IPS-18a (cell line): ENCODE measurements at regions not wholly inside any gene's neighbourhood (a gene's known extent, or its start where the extent isn't known, plus 50 kb on each side); places are given as distances from the start of the nearest gene placed in this dataset.

Experiments used
- H3K27ac ChIP-seq: one replicate; pipeline ENCODE4 v1.5.1; 2013; ENCODE audit warnings: low read length
- H3K27me3 ChIP-seq: one replicate; pipeline ENCODE4 v1.6.1; 2013; ENCODE audit warnings: mild to moderate bottlenecking, low read length; ENCODE audit not compliant: control insufficient read depth, insufficient read depth
- H3K36me3 ChIP-seq: one replicate; pipeline ENCODE4 v1.6.1; 2013; ENCODE audit warnings: low read depth, low read length; ENCODE audit not compliant: control insufficient read depth
- H3K4me1 ChIP-seq: one replicate; pipeline ENCODE4 v1.6.1; 2013; ENCODE audit warnings: low read depth, low read length; ENCODE audit not compliant: control insufficient read depth
- H3K4me3 ChIP-seq: one replicate; pipeline ENCODE4 v1.5.1; 2013; ENCODE audit warnings: low read length
- H3K9ac ChIP-seq: one replicate; pipeline ENCODE4 v1.6.1; 2013; ENCODE audit warnings: mild to moderate bottlenecking, low read length, moderate library complexity
- H3K9me3 ChIP-seq: one replicate; pipeline ENCODE4 v1.6.1; 2013; ENCODE audit warnings: low read depth, low read length; ENCODE audit not compliant: control insufficient read depth

GRCh38 chr3:27628026-27628750 is 93.9 kb downstream of the EOMES start:
- Histone ChIP-seq H3K36me3 (no peaks in the 10 kb centered on the region), H3K9ac (no peak overlapping the region), H3K4me1 (no peaks in the 10 kb centered on the region), H3K27me3 (no peaks in the 10 kb centered on the region), H3K9me3 (no peaks in the 10 kb centered on the region), H3K4me3 (no peak overlapping the region), H3K27ac (no peak overlapping the region)

- Histone ChIP-seq H3K9ac (no peak overlapping the region), H3K27me3 (no peaks in the 10 kb centered on the region), H3K4me1 (no peaks in the 10 kb centered on the region), H3K36me3 (no peaks in the 10 kb centered on the region), H3K9me3 (no peaks in the 10 kb centered on the region), H3K4me3 (no peak overlapping the region), H3K27ac (no peak overlapping the region)
Observed at GRCh38 chr3:27626596-27627118, 95.5 kb downstream of the EOMES start.

DNA sequence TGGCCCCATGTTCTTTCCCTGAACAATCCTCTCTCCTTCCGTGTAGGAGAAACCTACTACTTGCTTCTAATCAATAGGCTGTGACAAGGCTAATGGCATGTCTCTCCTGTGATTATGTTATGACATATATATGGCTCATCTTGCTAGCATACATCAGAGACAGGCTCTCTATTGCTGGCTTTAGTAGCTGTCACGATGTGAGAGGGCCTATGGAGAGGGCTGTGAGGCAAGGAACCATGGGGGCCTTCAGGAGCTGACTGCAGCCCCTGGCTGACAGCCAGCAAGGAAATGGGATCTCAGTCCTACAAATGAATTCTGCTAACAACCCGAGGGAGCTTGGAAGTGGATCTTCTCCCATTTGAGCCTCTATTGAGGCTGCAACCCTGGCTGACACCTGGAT is 96.3 kb downstream of the EOMES start:
- Histone ChIP-seq H3K4me3 (no peak overlapping the region), H3K9ac (no peak overlapping the region), H3K36me3 (no peaks in the 10 kb centered on the region), H3K27ac (no peak overlapping the region), H3K4me1 (no peaks in the 10 kb centered on the region), H3K9me3 (no peaks in the 10 kb centered on the region), H3K27me3 (no peaks in the 10 kb centered on the region)

- Histone ChIP-seq H3K27ac (no peak overlapping the region), H3K9me3 (no peaks in the 10 kb centered on the region), H3K36me3 (no peaks in the 10 kb centered on the region), H3K27me3 (no peaks in the 10 kb centered on the region), H3K9ac (no peak overlapping the region), H3K4me3 (no peak overlapping the region), H3K4me1 (no peaks in the 10 kb centered on the region)
Observed at GRCh38 chr3:27623085-27623753, 98.9 kb downstream of the EOMES start.

DNA sequence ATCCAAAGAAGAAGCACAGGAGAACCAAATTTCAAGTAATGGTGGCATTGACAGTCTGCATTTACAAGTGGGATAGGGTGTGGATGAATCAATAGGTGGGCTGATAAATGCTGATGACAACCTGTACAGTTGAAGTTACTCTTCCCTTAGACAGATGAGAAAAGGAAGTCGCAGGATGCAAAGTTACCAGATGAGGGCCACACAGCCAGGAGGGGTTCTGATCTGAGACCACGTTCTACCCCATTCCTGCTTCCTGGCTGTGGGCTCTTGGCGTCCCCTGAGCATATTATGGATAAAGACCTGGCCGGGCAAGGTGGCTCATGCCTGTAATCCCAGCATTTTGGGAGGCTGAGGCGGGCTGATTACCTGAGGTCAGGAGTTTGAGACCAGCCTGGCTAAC is 104.6 kb downstream of the EOMES start:
- H3K36me3 ChIP-seq: no peaks in the 10 kb centered on the region
- H3K9ac ChIP-seq: no peak overlapping the region
- H3K4me1 ChIP-seq: no peaks in the 10 kb centered on the region
- no peak overlapping the region for H3K27ac ChIP-seq
- no peak overlapping the region for H3K4me3 ChIP-seq
- no peaks in the 10 kb centered on the region for H3K27me3 ChIP-seq
- H3K9me3 ChIP-seq: peaks cover 15% of the 10 kb centered on the region

DNA sequence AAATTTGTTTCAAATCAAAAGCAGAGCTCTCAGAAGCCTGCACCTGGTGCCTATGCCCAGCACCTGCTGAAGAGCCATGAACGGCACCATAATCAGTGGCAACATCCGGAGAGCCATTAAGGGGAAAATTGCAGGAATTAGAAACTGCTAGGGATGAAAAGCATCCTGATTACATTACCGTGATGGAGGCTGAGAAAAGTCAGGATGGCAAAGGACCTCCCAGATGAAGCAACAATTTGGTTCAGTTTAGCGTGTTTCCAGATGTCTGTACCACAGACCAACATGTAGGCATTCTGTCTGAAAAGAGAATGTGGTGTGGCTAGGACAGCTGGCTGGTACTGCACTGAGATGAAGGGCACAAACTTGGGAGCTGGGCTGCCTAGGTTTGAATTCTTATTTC is 106.1 kb downstream of the EOMES start:
- H3K9ac ChIP-seq: no peak overlapping the region
- H3K27ac ChIP-seq: no peak overlapping the region
- H3K4me3 ChIP-seq: no peak overlapping the region
- no peaks in the 10 kb centered on the region for H3K4me1 ChIP-seq
- no peaks in the 10 kb centered on the region for H3K27me3 ChIP-seq
- H3K36me3 ChIP-seq: no peaks in the 10 kb centered on the region
- peaks cover 15% of the 10 kb centered on the region for H3K9me3 ChIP-seq

DNA sequence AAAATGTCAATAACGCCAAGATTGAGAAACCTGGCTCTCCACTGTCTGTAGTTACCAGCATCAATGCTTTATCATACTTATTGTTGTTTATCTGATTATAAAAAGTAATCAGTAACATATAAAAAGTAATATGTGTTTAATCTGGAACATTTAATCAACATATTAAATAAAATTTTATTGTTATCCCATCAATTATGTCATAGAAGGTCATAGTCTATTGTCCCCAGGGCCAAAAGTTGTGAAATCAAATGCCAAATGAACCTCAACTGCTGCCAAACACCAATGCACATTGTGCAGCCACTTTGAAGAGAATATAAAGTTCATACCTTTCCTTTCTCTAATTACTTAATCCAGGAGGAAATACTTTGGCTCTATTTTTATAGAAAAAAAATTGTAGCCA is 106.6 kb downstream of the EOMES start:
- H3K36me3 ChIP-seq: no peaks in the 10 kb centered on the region
- H3K4me1 ChIP-seq: no peaks in the 10 kb centered on the region
- no peaks in the 10 kb centered on the region for H3K27me3 ChIP-seq
- no peak overlapping the region for H3K27ac ChIP-seq
- no peak overlapping the region for H3K4me3 ChIP-seq
- no peak overlapping the region for H3K9ac ChIP-seq
- peaks cover 15% of the 10 kb centered on the region for H3K9me3 ChIP-seq

GRCh38 chr3:27614592-27614991 is 107.5 kb downstream of the EOMES start:
- no peak overlapping the region for H3K9ac ChIP-seq
- H3K4me1 ChIP-seq: no peaks in the 10 kb centered on the region
- no peak overlapping the region for H3K27ac ChIP-seq
- no peaks in the 10 kb centered on the region for H3K27me3 ChIP-seq
- H3K9me3 ChIP-seq: peaks cover 15% of the 10 kb centered on the region
- H3K4me3 ChIP-seq: no peak overlapping the region
- no peaks in the 10 kb centered on the region for H3K36me3 ChIP-seq

- H3K9me3 ChIP-seq: peaks cover 15% of the 10 kb centered on the region
- H3K9ac ChIP-seq: no peak overlapping the region
- H3K27me3 ChIP-seq: no peaks in the 10 kb centered on the region
- no peaks in the 10 kb centered on the region for H3K4me1 ChIP-seq
- no peak overlapping the region for H3K27ac ChIP-seq
- no peak overlapping the region for H3K4me3 ChIP-seq
- H3K36me3 ChIP-seq: no peaks in the 10 kb centered on the region
Observed at GRCh38 chr3:27613846-27614500, 108.2 kb downstream of the EOMES start.

DNA sequence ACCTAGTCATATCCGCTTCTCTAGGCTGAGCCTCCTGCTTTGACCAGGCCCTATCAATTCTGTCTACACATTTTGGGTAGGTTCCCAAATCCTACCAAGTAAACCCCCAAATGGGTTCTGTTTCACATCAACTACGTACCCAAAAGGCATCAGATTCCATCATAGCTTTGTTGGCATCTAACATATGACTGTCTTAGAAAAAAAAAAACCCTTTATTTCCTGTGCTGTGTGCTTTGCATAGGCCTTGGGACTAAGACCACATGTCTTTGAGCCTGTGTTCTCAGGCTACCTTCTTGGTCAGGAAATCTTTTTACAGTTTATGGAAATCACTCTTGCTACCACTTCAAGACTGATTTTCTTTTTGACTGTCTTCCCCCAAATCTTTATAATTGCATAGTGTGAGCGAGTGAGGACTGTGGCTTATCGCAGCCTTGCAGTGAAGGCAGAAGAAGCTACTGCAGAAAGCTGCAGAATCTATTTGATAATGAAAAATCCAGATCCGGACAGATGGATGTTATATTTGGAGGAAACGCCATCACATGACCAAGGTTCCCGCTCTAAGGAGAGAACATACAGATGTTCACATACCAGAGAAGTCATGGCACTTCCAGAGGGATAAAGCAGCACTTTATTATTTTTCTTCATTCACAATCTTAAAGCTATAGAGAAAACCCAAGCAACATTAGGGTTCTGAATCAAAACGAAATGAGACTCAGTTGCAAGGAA is 111.2 kb downstream of the EOMES start:
- H3K36me3 ChIP-seq: no peaks in the 10 kb centered on the region
- no peak overlapping the region for H3K4me3 ChIP-seq
- no peak overlapping the region for H3K9ac ChIP-seq
- peaks cover 4% of the 10 kb centered on the region for H3K4me1 ChIP-seq
- no peak overlapping the region for H3K27ac ChIP-seq
- no peaks in the 10 kb centered on the region for H3K27me3 ChIP-seq
- H3K9me3 ChIP-seq: peaks cover 15% of the 10 kb centered on the region

DNA sequence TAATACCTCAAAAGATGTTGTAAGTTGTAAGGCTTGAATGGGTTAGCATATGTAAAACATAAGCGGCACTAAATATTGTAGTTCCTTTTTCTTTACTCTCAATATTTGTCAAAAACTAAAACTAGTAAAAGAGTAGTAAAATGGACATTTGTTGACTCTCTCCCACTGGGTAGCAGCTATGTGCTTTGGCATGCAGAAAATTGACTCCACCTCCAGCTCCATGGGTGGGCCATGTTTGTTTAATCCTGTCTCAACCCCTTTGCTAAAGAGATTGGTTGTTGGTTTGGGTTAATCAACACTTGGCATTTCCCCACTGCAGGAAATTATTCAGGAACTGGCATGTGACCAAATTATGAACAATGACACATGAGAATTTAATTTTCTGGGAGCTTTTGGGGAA is 114.8 kb downstream of the EOMES start:
- Histone ChIP-seq H3K27me3 (no peaks in the 10 kb centered on the region), H3K36me3 (no peaks in the 10 kb centered on the region), H3K4me1 (peaks cover 4% of the 10 kb centered on the region), H3K4me3 (no peak overlapping the region), H3K9me3 (no peaks in the 10 kb centered on the region), H3K27ac (no peak overlapping the region), H3K9ac (no peak overlapping the region)
